Keratinocyte (primary cell): ENCODE measurements at regions not wholly inside any gene's neighbourhood (a gene's known extent, or its start where the extent isn't known, plus 50 kb on each side); places are given as distances from the start of the nearest gene placed in this dataset.
"Not testable (repeated sequence)": the region's sequence is repeated elsewhere in the genome, so short reads cannot be mapped to it uniquely, and the experiment has no call there.

Experiments
- DNase-seq: peaks from one replicate; pipeline ENCODE4 v3.0.0-alpha.2; 2011; ENCODE audit warnings: low read depth, missing footprints, low spot score
- FAIRE-seq: peaks from 2 replicates; lab custom pipeline; 2011; peaks lifted over from hg19 to GRCh38; lab: Jason Lieb, UNC
- H2AFZ ChIP-seq: 2 replicates; pipeline ENCODE4 v1.6.0; 2012; ENCODE audit warnings: low read length, control low read depth, inconsistent platforms; ENCODE audit not compliant: control insufficient read depth
- H3K27ac ChIP-seq: 2 replicates; pipeline ENCODE4 v1.5.1; 2011; ENCODE audit warnings: low read length; ENCODE audit not compliant: control insufficient read depth, insufficient read depth
- H3K27me3 ChIP-seq: 3 replicates; pipeline ENCODE4 v1.6.0; 2011; ENCODE audit warnings: low read length; ENCODE audit not compliant: control insufficient read depth, insufficient read depth; ENCODE audit errors: extremely low read depth
- H3K36me3 ChIP-seq, 2 experiments: 2 replicates in 1 of 2; 3 replicates in 1 of 2; pipeline ENCODE4 v1.5.1; 2011; ENCODE audit warnings: low read length in 2 of 2, mild to moderate bottlenecking in 1 of 2; ENCODE audit not compliant: control insufficient read depth in 2 of 2, insufficient read depth in 2 of 2; ENCODE audit errors: extremely low read depth in 1 of 2
- H3K4me1 ChIP-seq: 3 replicates; pipeline ENCODE4 v1.5.1; 2011; ENCODE audit warnings: low read length; ENCODE audit not compliant: control insufficient read depth, insufficient read depth; ENCODE audit errors: extremely low read depth
- H3K4me2 ChIP-seq: 3 replicates; pipeline ENCODE4 v1.6.0; 2011; ENCODE audit warnings: low read depth, low read length; ENCODE audit not compliant: control insufficient read depth, insufficient read depth; ENCODE audit errors: extremely low read depth
- H3K4me3 ChIP-seq, 3 experiments: fragments of 200-600 bp in 1 of 3; sonication (generic) in 1 of 3; 2 replicates in 2 of 3; 3 replicates in 1 of 3; pipeline ENCODE4 v1.5.1; 2011 to 2016; ENCODE audit warnings: low read length in 3 of 3, mild to moderate bottlenecking in 3 of 3, control low read depth in 2 of 3, inconsistent platforms in 1 of 3, low read depth in 1 of 3, mixed read lengths in 1 of 3, mixed run types in 1 of 3, moderate library complexity in 1 of 3; ENCODE audit not compliant: control insufficient read depth in 2 of 3, insufficient read depth in 2 of 3; ENCODE audit errors: extremely low read depth in 1 of 3
- H3K79me2 ChIP-seq: 2 replicates; pipeline ENCODE4 v1.6.0; 2012; ENCODE audit warnings: low read length; ENCODE audit not compliant: control insufficient read depth, insufficient read depth
- H3K9ac ChIP-seq: 3 replicates; pipeline ENCODE4 v1.6.0; 2011; ENCODE audit warnings: low read length; ENCODE audit not compliant: control insufficient read depth, insufficient read depth; ENCODE audit errors: extremely low read depth
- H3K9me1 ChIP-seq: 3 replicates; pipeline ENCODE4 v1.6.0; 2011; ENCODE audit warnings: low read length; ENCODE audit not compliant: control insufficient read depth, insufficient read depth; ENCODE audit errors: extremely low read depth
- H3K9me3 ChIP-seq: 2 replicates; pipeline ENCODE4 v1.5.1; 2012; ENCODE audit warnings: low read depth, low read length; ENCODE audit not compliant: control insufficient read depth
- H4K20me1 ChIP-seq: 3 replicates; pipeline ENCODE4 v1.6.0; 2011; ENCODE audit warnings: low read length; ENCODE audit not compliant: control insufficient read depth, insufficient read depth; ENCODE audit errors: extremely low read depth
- CTCF ChIP-seq, 3 experiments: IDR thresholded peaks in 1 of 3; conservative IDR thresholded peaks in 1 of 3; optimal IDR thresholded peaks in 1 of 3; 2 replicates in 2 of 3; 3 replicates in 1 of 3; pipeline versions ENCODE3 to v1.5.1; 2011; ENCODE audit warnings: low read length in 3 of 3, mild to moderate bottlenecking in 3 of 3, moderate library complexity in 2 of 3, control low read depth in 1 of 3, inconsistent platforms in 1 of 3; ENCODE audit not compliant: insufficient read depth in 2 of 3; ENCODE audit errors: extremely low read depth in 1 of 3
- EZH2 ChIP-seq: IDR thresholded peaks from one replicate; pipeline ENCODE4 v1.6.1; 2012; ENCODE audit warnings: inconsistent platforms, mild to moderate bottlenecking, low read length, moderate library complexity
- dilution Hi-C: fragments of 300-500 bp; cut with MboI; formaldehyde crosslinking; loops from one replicate; pipeline ENCODE4 v1.7.0; 2020; ENCODE audit warnings: low sequenced_read_pairs; ENCODE audit not compliant: extremely low pct_ligation_motif_present

DNA sequence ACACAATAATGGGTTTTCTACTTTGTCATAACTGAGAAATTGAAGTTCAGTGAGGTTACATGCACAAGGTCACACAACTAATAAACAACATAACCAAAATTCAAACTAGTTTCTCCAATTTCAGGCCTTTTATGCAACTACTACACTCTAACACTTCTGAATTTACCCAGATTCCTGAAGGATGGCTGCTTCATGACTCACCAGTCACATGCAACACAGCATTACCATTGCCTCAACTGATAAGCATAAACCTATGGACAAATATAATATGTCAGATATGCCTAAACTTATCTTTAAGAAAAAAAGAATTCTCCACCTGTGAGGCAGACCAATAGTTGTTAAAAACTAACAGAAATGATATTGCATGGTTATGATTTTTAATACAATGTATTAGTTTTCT lies 586.5 kb upstream of the SLC8A1 start:
- H3K4me2 ChIP-seq, result no peak overlapping the region
- no peaks in the 10 kb centered on the region for H3K9me1 ChIP-seq
- FAIRE-seq (no peak), DNase-seq (no peak)
- no peak for TF ChIP-seq EZH2
- no peak for TF ChIP-seq CTCF (optimal IDR thresholded peaks at IDR 0.05 in 1 of 3, IDR thresholded peaks at IDR 0.05 in 1 of 3, conservative IDR thresholded peaks at IDR 0.05 in 1 of 3; ENCODE audit: extremely low read depth in 1 of 3, insufficient read depth in 2 of 3, low read length in 3 of 3)
- no peak overlapping the region for H3K4me3 ChIP-seq
- no peak overlapping the region for H2AFZ ChIP-seq
- no peaks in the 10 kb centered on the region for H3K27me3 ChIP-seq
- H3K4me1 ChIP-seq, result no peaks in the 10 kb centered on the region
- no peak overlapping the region for H3K27ac ChIP-seq
- H3K79me2 ChIP-seq, result no peaks in the 10 kb centered on the region
- no peaks in the 10 kb centered on the region for H4K20me1 ChIP-seq
- H3K9ac ChIP-seq, result no peak overlapping the region
- dilution Hi-C loops, result no loop called here
- H3K9me3 ChIP-seq, result no peaks in the 10 kb centered on the region
- no peaks in the 10 kb centered on the region for H3K36me3 ChIP-seq

- H3K79me2 ChIP-seq, H3K27ac ChIP-seq, DNase-seq, H3K4me2 ChIP-seq, H4K20me1 ChIP-seq, H2AFZ ChIP-seq, H3K9me1 ChIP-seq, FAIRE-seq, dilution Hi-C loops, H3K36me3 ChIP-seq, H3K4me3 ChIP-seq, H3K4me1 ChIP-seq, H3K27me3 ChIP-seq, H3K9me3 ChIP-seq, H3K9ac ChIP-seq: not testable (repeated sequence)
Observed at GRCh38 chr2:41039750-41040149, 587.9 kb upstream of the SLC8A1 start.

GRCh38 chr2:41040782-41041520 lies 589.1 kb upstream of the SLC8A1 start:
- Histone ChIP-seq H3K4me2 (no peak overlapping the region), H4K20me1 (no peaks in the 10 kb centered on the region), H2AFZ (no peak overlapping the region), H3K79me2 (no peaks in the 10 kb centered on the region), H3K9me3 (no peaks in the 10 kb centered on the region), H3K4me1 (no peaks in the 10 kb centered on the region), H3K27me3 (no peaks in the 10 kb centered on the region), H3K4me3 (no peak overlapping the region), H3K36me3 (no peaks in the 10 kb centered on the region), H3K9ac (no peak overlapping the region), H3K27ac (no peak overlapping the region), H3K9me1 (no peaks in the 10 kb centered on the region)
- DNase-seq (no peak), FAIRE-seq (no peak)
- dilution Hi-C loops, result no loop called here
- no peak for TF ChIP-seq CTCF (optimal IDR thresholded peaks at IDR 0.05 in 1 of 3, IDR thresholded peaks at IDR 0.05 in 1 of 3, conservative IDR thresholded peaks at IDR 0.05 in 1 of 3; ENCODE audit: extremely low read depth in 1 of 3, insufficient read depth in 2 of 3, low read length in 3 of 3)
- TF ChIP-seq EZH2, result no peak
